Duodenal mucosa (tissue), 2 donors: ENCODE measurements at regions not wholly inside any gene's neighbourhood (a gene's known extent, or its start where the extent isn't known, plus 50 kb on each side); places are given as distances from the start of the nearest gene placed in this dataset.
"Not testable (repeated sequence)": the region's sequence is repeated elsewhere in the genome, so short reads cannot be mapped to it uniquely, and the experiment has no call there.

ENCODE experiments used
- H3K27ac ChIP-seq: one replicate; pipeline ENCODE4 v1.7.0; 2013; ENCODE audit warnings: low read depth, low read length
- H3K27me3 ChIP-seq, 2 donors: one replicate each; pipeline ENCODE4 v1.7.0; 2013; ENCODE audit warnings: low read length in 2 of 2, control low read depth in 1 of 2; ENCODE audit not compliant: insufficient read depth in 2 of 2, control insufficient read depth in 1 of 2
- H3K36me3 ChIP-seq, 2 donors: one replicate each; pipeline ENCODE4 v1.7.0; 2013; ENCODE audit warnings: low read length in 2 of 2, control low read depth in 1 of 2; ENCODE audit not compliant: insufficient read depth in 2 of 2, control insufficient read depth in 1 of 2
- H3K4me1 ChIP-seq, 2 donors: one replicate each; pipeline ENCODE4 v1.7.0; 2013; ENCODE audit warnings: low read length in 2 of 2, control low read depth in 1 of 2; ENCODE audit not compliant: insufficient read depth in 2 of 2, control insufficient read depth in 1 of 2
- H3K4me3 ChIP-seq, 2 donors: one replicate each; pipeline ENCODE4 v1.7.0; 2013; ENCODE audit warnings: low read length in 2 of 2, low read depth in 1 of 2
- H3K9ac ChIP-seq, 2 donors: one replicate each; pipeline ENCODE4 v1.7.0; 2013; ENCODE audit warnings: low read length in 2 of 2, low read depth in 1 of 2
- H3K9me3 ChIP-seq, 2 donors: one replicate each; pipeline ENCODE4 v1.7.0; 2013; ENCODE audit warnings: low read length in 2 of 2, control low read depth in 1 of 2; ENCODE audit not compliant: control insufficient read depth in 1 of 2

GRCh38 chr5:143638654-143639053, 173.3 kb upstream of the HMHB1 start:
- no peak overlapping the region for H3K4me3 ChIP-seq
- H3K4me1 ChIP-seq: no peaks in the 10 kb centered on the region
- no peaks in the 10 kb centered on the region for H3K27me3 ChIP-seq
- no peaks in the 10 kb centered on the region for H3K36me3 ChIP-seq
- H3K9ac ChIP-seq: no peak overlapping the region
- no peak overlapping the region for H3K27ac ChIP-seq
- H3K9me3 ChIP-seq: no peaks in the 10 kb centered on the region

DNA sequence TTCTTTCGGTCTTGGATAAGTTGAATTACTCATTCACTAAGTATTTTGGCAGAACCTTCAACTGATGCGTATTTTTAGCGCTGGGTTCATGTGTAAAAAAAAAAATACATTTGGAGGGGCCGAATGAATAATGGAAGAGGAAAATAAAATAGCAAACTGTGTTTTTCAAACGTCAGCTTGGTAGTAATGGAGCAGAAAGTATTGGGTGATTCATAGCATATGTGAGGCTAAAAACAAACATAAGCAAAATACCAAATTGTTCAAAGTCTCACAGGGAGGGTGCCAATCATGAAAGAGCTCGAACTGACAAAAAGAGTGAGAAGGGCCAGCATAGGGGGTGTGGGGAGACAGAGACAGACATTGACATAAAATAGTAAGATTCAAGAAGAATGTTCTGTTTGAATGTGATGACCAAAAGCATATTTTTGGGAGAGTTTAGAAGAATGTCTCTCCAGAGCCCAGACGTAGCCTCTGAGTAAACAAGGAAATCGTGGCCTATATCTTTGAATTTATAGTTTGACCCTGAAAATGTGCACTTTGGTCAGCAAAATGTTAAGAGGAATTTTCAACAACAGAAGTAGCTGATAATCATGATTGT, 174.9 kb upstream of the HMHB1 start:
- H3K4me1 ChIP-seq: no peaks in the 10 kb centered on the region
- no peak overlapping the region for H3K27ac ChIP-seq
- no peaks in the 10 kb centered on the region for H3K27me3 ChIP-seq
- H3K36me3 ChIP-seq: no peaks in the 10 kb centered on the region
- H3K9ac ChIP-seq: no peak overlapping the region
- no peak overlapping the region for H3K4me3 ChIP-seq
- H3K9me3 ChIP-seq: no peaks in the 10 kb centered on the region

- H3K36me3 ChIP-seq: no peaks in the 10 kb centered on the region
- no peak overlapping the region for H3K4me3 ChIP-seq
- no peaks in the 10 kb centered on the region for H3K9me3 ChIP-seq
- H3K27ac ChIP-seq: no peak overlapping the region
- H3K27me3 ChIP-seq: no peaks in the 10 kb centered on the region
- H3K4me1 ChIP-seq: no peaks in the 10 kb centered on the region
- no peak overlapping the region for H3K9ac ChIP-seq
Measured at GRCh38 chr5:143635888-143636287, 176.1 kb upstream of the HMHB1 start.

DNA sequence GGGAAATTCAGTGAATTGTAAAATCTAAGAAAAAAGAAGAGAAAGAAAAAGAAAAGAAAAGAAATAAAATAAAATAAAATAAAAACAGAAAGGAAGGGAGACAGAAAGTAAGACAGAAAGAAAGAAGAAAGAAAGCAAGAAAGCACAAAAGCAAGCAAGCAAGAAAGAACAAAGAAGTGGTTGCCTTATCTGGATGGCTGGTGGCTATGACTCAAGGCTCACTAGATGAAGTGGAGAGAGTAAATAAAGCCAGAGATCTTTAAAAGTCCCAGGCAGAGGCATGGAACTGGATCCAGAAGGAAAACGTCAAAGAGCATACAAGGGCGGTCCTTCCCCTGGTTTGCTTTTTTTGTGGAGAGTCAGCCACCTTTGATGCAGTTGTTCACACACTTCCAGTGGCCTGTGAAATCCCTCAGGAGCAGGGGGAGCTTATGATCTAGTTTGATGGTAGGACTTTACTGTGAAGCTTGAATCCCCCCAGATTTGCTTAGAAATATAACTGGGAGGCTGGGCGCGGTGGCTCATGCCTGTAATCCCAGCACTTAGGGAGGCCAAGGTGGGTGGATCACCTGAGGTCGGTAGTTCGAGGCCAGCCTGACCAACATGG, 176.7 kb upstream of the HMHB1 start:
- no peaks in the 10 kb centered on the region for H3K4me1 ChIP-seq
- no peak overlapping the region for H3K4me3 ChIP-seq
- H3K9me3 ChIP-seq: no peaks in the 10 kb centered on the region
- H3K27ac ChIP-seq: no peak overlapping the region
- no peaks in the 10 kb centered on the region for H3K36me3 ChIP-seq
- no peaks in the 10 kb centered on the region for H3K27me3 ChIP-seq
- H3K9ac ChIP-seq: no peak overlapping the region

GRCh38 chr5:143634689-143635088, 177.3 kb upstream of the HMHB1 start:
- Histone ChIP-seq H3K36me3 (no peaks in the 10 kb centered on the region), H3K4me3 (no peak overlapping the region), H3K27ac (no peak overlapping the region), H3K9me3 (no peaks in the 10 kb centered on the region), H3K9ac (no peak overlapping the region), H3K27me3 (no peaks in the 10 kb centered on the region), H3K4me1 (no peaks in the 10 kb centered on the region)

DNA sequence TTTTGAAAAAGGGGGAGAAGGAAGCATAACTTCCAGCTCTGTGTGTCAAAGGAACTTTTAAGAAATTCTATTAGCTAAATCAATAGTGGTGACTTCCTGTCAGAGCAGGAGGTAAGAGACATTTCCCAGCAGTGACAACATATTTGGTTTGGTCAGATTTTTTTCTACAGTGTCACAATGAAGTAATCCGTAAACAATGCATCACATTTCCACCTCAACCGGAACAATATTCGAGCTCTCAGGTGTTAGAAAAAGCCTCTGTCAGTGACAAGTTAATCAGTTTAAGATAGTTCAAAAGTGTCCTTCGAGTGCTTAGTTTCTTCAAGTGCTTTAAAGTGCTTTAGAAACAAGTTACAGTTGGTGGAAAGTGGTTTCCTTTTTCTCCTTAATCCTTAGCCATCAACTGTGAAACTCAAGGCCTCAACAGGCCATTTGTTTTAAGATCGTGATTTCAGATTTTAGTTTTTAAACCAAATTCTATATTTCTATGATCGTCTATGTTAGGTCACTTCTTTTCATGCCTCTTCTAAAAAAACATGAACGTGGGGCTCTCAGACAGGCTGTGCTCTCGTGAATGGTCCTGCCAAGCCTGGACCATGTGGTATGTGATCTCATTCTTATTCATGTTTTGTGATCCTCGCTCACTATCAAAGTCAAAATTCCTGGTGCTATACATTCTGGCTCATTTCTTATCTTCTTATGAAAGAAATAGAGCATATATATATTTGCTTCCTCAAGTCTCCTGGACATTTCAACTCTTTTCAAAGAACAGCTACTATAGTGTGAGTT, 181.9 kb upstream of the HMHB1 start:
- H3K36me3 ChIP-seq: no peaks in the 10 kb centered on the region
- no peaks in the 10 kb centered on the region for H3K4me1 ChIP-seq
- no peak overlapping the region for H3K4me3 ChIP-seq
- no peak overlapping the region for H3K9ac ChIP-seq
- H3K9me3 ChIP-seq: no peaks in the 10 kb centered on the region
- no peak overlapping the region for H3K27ac ChIP-seq
- H3K27me3 ChIP-seq: no peaks in the 10 kb centered on the region

DNA sequence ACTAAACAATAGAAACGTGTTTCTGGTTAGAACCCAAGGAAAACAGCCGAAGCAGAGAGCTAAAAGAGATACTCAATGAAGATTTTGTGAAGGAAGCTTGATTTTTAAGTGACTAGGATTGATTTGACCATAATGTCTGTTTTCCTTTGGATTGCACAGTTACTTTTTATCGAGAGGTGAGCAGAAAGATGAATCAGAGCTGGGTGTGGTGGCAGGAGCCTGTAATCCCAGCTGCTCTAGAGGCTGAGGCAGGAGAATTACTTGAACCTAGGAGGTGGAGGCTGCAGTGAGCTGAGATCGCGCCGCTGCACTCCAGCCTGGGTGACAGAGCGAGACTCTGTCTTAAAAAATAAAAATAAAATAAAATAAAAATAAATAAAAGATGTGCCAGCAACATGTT, 186.9 kb upstream of the HMHB1 start:
- not testable (repeated sequence) for H3K4me1 ChIP-seq, H3K4me3 ChIP-seq, H3K9ac ChIP-seq

GRCh38 chr5:143624465-143624864, 187.5 kb upstream of the HMHB1 start:
- Histone ChIP-seq H3K9ac (no peak overlapping the region), H3K4me3 (no peak overlapping the region), H3K4me1 (no peaks in the 10 kb centered on the region), H3K36me3 (no peaks in the 10 kb centered on the region), H3K9me3 (no peaks in the 10 kb centered on the region), H3K27me3 (no peaks in the 10 kb centered on the region), H3K27ac (no peak overlapping the region)

More for the DNA sequence above, 186.9 kb upstream of the HMHB1 start:
- H3K9me3 ChIP-seq, H3K36me3 ChIP-seq, H3K27me3 ChIP-seq, H3K27ac ChIP-seq: not testable (repeated sequence)

- no peaks in the 10 kb centered on the region for H3K4me1 ChIP-seq
- no peak overlapping the region for H3K9ac ChIP-seq
- H3K27ac ChIP-seq: no peak overlapping the region
Measured at GRCh38 chr5:143619040-143619439, 192.9 kb upstream of the HMHB1 start.

GRCh38 chr5:143618141-143618540, 193.8 kb upstream of the HMHB1 start:
- Histone ChIP-seq H3K36me3 (no peaks in the 10 kb centered on the region), H3K4me1 (no peaks in the 10 kb centered on the region), H3K27me3 (no peaks in the 10 kb centered on the region), H3K9me3 (no peaks in the 10 kb centered on the region), H3K9ac (no peak overlapping the region), H3K4me3 (no peak overlapping the region), H3K27ac (no peak overlapping the region)

More at GRCh38 chr5:143619040-143619439, 192.9 kb upstream of the HMHB1 start:
- H3K9me3 ChIP-seq: no peaks in the 10 kb centered on the region
- H3K27me3 ChIP-seq: no peaks in the 10 kb centered on the region
- H3K36me3 ChIP-seq: no peaks in the 10 kb centered on the region
- H3K4me3 ChIP-seq: no peak overlapping the region
